Neural cell (in vitro differentiated cells): ENCODE measurements at regions not wholly inside any gene's neighbourhood (a gene's known extent, or its start where the extent isn't known, plus 50 kb on each side); places are given as distances from the start of the nearest gene placed in this dataset.

ENCODE experiments used
- H2AFZ ChIP-seq: fragments of 200-600, 300-800 bp; sonication (generic), shearing (Covaris generic); 2 replicates; pipeline ENCODE4 v1.6.0; 2014; ENCODE audit warnings: low read depth, mild to moderate bottlenecking, antibody characterized with exemption, low read length, moderate library complexity
- H3F3A ChIP-seq: fragments of 200-600 bp; shearing (Covaris generic); 2 replicates; pipeline ENCODE4 v1.6.1; 2016; ENCODE audit warnings: mild to moderate bottlenecking, moderate library complexity, mixed read lengths, antibody characterized with exemption, low read length; ENCODE audit not compliant: insufficient read depth, poor library complexity, severe bottlenecking
- H3K27ac ChIP-seq: fragments of 200-600, 300-800 bp; sonication (generic), shearing (Covaris generic); 2 replicates; pipeline ENCODE4 v1.5.1; 2014; ENCODE audit warnings: mild to moderate bottlenecking, low read length, moderate library complexity
- H3K27me3 ChIP-seq: fragments of 300-800, 200-600 bp; sonication (generic), shearing (Covaris generic); 2 replicates; pipeline ENCODE4 v1.6.0; 2014; ENCODE audit warnings: mild to moderate bottlenecking, low read depth, low read length, moderate library complexity; ENCODE audit not compliant: insufficient read depth
- H3K36me3 ChIP-seq: fragments of 300-800, 200-600 bp; sonication (generic), shearing (Covaris generic); 2 replicates; pipeline ENCODE4 v1.5.1; 2014; ENCODE audit warnings: mild to moderate bottlenecking, antibody characterized with exemption, low read length, moderate library complexity; ENCODE audit not compliant: insufficient read depth
- H3K4me2 ChIP-seq: fragments of 300-800, 200-600 bp; sonication (generic), shearing (Covaris generic); 2 replicates; pipeline ENCODE4 v1.6.0; 2014; ENCODE audit warnings: mild to moderate bottlenecking, low read length
- H3K4me3 ChIP-seq: fragments of 300-800, 200-600 bp; sonication (generic), shearing (Covaris generic); 2 replicates; pipeline ENCODE4 v1.5.1; 2014; ENCODE audit warnings: mild to moderate bottlenecking, low read length, moderate library complexity
- H3K79me2 ChIP-seq: fragments of 200-600 bp; shearing (Covaris generic); replicated peaks from 2 replicates; pipeline ENCODE4 v1.6.0; 2014; ENCODE audit warnings: mild to moderate bottlenecking, low read length, moderate library complexity; ENCODE audit not compliant: insufficient read depth
- H3K9ac ChIP-seq: fragments of 300-800, 200-600 bp; sonication (generic), shearing (Covaris generic); 2 replicates; pipeline ENCODE4 v1.6.1; 2016; ENCODE audit warnings: mild to moderate bottlenecking, low read length, mixed read lengths
- H3K9me2 ChIP-seq: fragments of 200-600 bp; shearing (Covaris generic); 2 replicates; pipeline ENCODE4 v1.6.1; 2016; ENCODE audit warnings: mild to moderate bottlenecking, low read length, mixed read lengths; ENCODE audit not compliant: insufficient read depth
- H3K9me3 ChIP-seq: fragments of 200-600, 300-800 bp; sonication (generic), shearing (Covaris generic); 2 replicates; pipeline ENCODE4 v1.6.1; 2016; ENCODE audit warnings: mild to moderate bottlenecking, mixed run types, low read length, moderate library complexity, mixed read lengths
- H4K20me1 ChIP-seq: fragments of 200-600 bp; shearing (Covaris generic); 2 replicates; pipeline ENCODE4 v1.6.1; 2016; ENCODE audit warnings: mild to moderate bottlenecking, mixed run types; ENCODE audit not compliant: insufficient read depth
- CTCF ChIP-seq: fragments of 450-650 bp; IDR thresholded peaks from 2 replicates; pipeline ENCODE4 v1.5.1; 2014; ENCODE audit warnings: antibody characterized with exemption, mild to moderate bottlenecking, moderate library complexity; ENCODE audit not compliant: poor library complexity, severe bottlenecking
- EP300 ChIP-seq: fragments of 450-650 bp; conservative IDR thresholded peaks from 2 replicates; pipeline ENCODE4 v1.6.1; 2014; ENCODE audit warnings: antibody characterized with exemption, mild to moderate bottlenecking, moderate library complexity; ENCODE audit not compliant: poor library complexity, severe bottlenecking
- EZH2 ChIP-seq: fragments of 200-600, 300-800 bp; shearing (Covaris generic), sonication (generic); IDR thresholded peaks from 2 replicates; pipeline ENCODE4 v1.6.1; 2014; ENCODE audit warnings: antibody characterized with exemption, low read length, borderline replicate concordance, mild to moderate bottlenecking; ENCODE audit not compliant: insufficient read depth, poor library complexity, severe bottlenecking
- MXI1 ChIP-seq: fragments of 450-650 bp; conservative IDR thresholded peaks from 2 replicates; pipeline ENCODE4 v1.6.1; 2014; ENCODE audit warnings: antibody characterized with exemption, mild to moderate bottlenecking; ENCODE audit not compliant: poor library complexity, severe bottlenecking
- POLR2AphosphoS5 ChIP-seq: IDR thresholded peaks from 2 replicates; pipeline ENCODE4 v1.6.1; 2012
- RAD21 ChIP-seq: fragments of 450-650 bp; conservative IDR thresholded peaks from 2 replicates; pipeline ENCODE4 v1.6.1; 2014; ENCODE audit warnings: antibody characterized with exemption, mild to moderate bottlenecking, moderate library complexity
- REST ChIP-seq: IDR thresholded peaks from 2 replicates; pipeline ENCODE4 v1.6.1; 2012; ENCODE audit warnings: borderline replicate concordance
- SMC3 ChIP-seq: fragments of 450-650 bp; conservative IDR thresholded peaks from 2 replicates; pipeline ENCODE4 v1.6.1; 2014; ENCODE audit warnings: antibody characterized with exemption, mild to moderate bottlenecking, moderate library complexity; ENCODE audit not compliant: poor library complexity
- TAF1 ChIP-seq: IDR thresholded peaks from 2 replicates; pipeline ENCODE4 v1.6.1; 2012; ENCODE audit warnings: low read depth

GRCh38 chr16:87093804-87094555 lies 223.2 kb downstream of the C16orf95 start:
- H3K9me2 ChIP-seq: no peaks in the 10 kb centered on the region
- H3K9ac ChIP-seq: no peak overlapping the region
- H3K27ac ChIP-seq: no peak overlapping the region
- no peak overlapping the region for H3K4me3 ChIP-seq
- H3K9me3 ChIP-seq: no peaks in the 10 kb centered on the region
- no peak for TF ChIP-seq POLR2AphosphoS5
- TF ChIP-seq EZH2: no peak
- TF ChIP-seq RAD21: no peak
- TF ChIP-seq EP300: no peak
- TF ChIP-seq MXI1: no peak
- TF ChIP-seq TAF1: no peak
- no peak for TF ChIP-seq REST
- no peak for TF ChIP-seq SMC3
- TF ChIP-seq CTCF: no peak
- no peaks in the 10 kb centered on the region for H4K20me1 ChIP-seq
- no peaks in the 10 kb centered on the region for H3K36me3 ChIP-seq
- H3K27me3 ChIP-seq: no peaks in the 10 kb centered on the region
- H3K79me2 ChIP-seq: no peaks in the 10 kb centered on the region
- H2AFZ ChIP-seq: no peak overlapping the region
- no peaks in the 10 kb centered on the region for H3F3A ChIP-seq
- no peak overlapping the region for H3K4me2 ChIP-seq

GRCh38 chr16:87094556-87094865 lies 222.7 kb downstream of the C16orf95 start:
- Histone ChIP-seq H3K27ac (no peak overlapping the region), H3K9me2 (no peaks in the 10 kb centered on the region), H2AFZ (no peak overlapping the region), H4K20me1 (no peaks in the 10 kb centered on the region), H3K9ac (no peak overlapping the region), H3K36me3 (no peaks in the 10 kb centered on the region), H3K4me3 (no peak overlapping the region), H3K79me2 (no peaks in the 10 kb centered on the region), H3F3A (no peaks in the 10 kb centered on the region), H3K27me3 (no peaks in the 10 kb centered on the region), H3K4me2 (no peak overlapping the region), H3K9me3 (no peaks in the 10 kb centered on the region)
- TF ChIP-seq POLR2AphosphoS5: no peak
- TF ChIP-seq TAF1: no peak
- TF ChIP-seq EP300: no peak
- no peak for TF ChIP-seq MXI1
- no peak for TF ChIP-seq EZH2
- TF ChIP-seq CTCF: no peak
- TF ChIP-seq SMC3: no peak
- TF ChIP-seq REST: no peak
- no peak for TF ChIP-seq RAD21
